Keratinocyte (primary cell): ENCODE measurements at regions not wholly inside any gene's neighbourhood (a gene's known extent, or its start where the extent isn't known, plus 50 kb on each side); places are given as distances from the start of the nearest gene placed in this dataset.

Source experiments
- EZH2 ChIP-seq: IDR thresholded peaks from one replicate; pipeline ENCODE4 v1.6.1; 2012; ENCODE audit warnings: inconsistent platforms, mild to moderate bottlenecking, low read length, moderate library complexity
- TF ChIP-seq, protein P1 (sequence below), 3 experiments: IDR thresholded peaks in 1 of 3; conservative IDR thresholded peaks in 1 of 3; optimal IDR thresholded peaks in 1 of 3; 2 replicates in 2 of 3; 3 replicates in 1 of 3; pipeline versions ENCODE3 to v1.5.1; 2011; ENCODE audit warnings: low read length in 3 of 3, mild to moderate bottlenecking in 3 of 3, moderate library complexity in 2 of 3, control low read depth in 1 of 3, inconsistent platforms in 1 of 3; ENCODE audit not compliant: insufficient read depth in 2 of 3; ENCODE audit errors: extremely low read depth in 1 of 3

- TF ChIP-seq, protein P1, sequence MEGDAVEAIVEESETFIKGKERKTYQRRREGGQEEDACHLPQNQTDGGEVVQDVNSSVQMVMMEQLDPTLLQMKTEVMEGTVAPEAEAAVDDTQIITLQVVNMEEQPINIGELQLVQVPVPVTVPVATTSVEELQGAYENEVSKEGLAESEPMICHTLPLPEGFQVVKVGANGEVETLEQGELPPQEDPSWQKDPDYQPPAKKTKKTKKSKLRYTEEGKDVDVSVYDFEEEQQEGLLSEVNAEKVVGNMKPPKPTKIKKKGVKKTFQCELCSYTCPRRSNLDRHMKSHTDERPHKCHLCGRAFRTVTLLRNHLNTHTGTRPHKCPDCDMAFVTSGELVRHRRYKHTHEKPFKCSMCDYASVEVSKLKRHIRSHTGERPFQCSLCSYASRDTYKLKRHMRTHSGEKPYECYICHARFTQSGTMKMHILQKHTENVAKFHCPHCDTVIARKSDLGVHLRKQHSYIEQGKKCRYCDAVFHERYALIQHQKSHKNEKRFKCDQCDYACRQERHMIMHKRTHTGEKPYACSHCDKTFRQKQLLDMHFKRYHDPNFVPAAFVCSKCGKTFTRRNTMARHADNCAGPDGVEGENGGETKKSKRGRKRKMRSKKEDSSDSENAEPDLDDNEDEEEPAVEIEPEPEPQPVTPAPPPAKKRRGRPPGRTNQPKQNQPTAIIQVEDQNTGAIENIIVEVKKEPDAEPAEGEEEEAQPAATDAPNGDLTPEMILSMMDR (optimal IDR thresholded peaks at IDR 0.05 in 1 of 3, IDR thresholded peaks at IDR 0.05 in 1 of 3, conservative IDR thresholded peaks at IDR 0.05 in 1 of 3; ENCODE audit: extremely low read depth in 1 of 3, insufficient read depth in 2 of 3, low read length in 3 of 3), result no peak
- no peak for TF ChIP-seq EZH2
These were observed 221.7 kb upstream of the TMC3 start for GRCh38 chr15:81595752-81596151.
